GM23248 (cell line): ENCODE measurements at regions not wholly inside any gene's neighbourhood (a gene's known extent, or its start where the extent isn't known, plus 50 kb on each side); places are given as distances from the start of the nearest gene placed in this dataset.

Source experiments
- EZH2 ChIP-seq: fragments of 200-600 bp; sonication (generic); IDR thresholded peaks from 2 replicates; pipeline ENCODE4 v1.6.1; 2018; ENCODE audit warnings: antibody characterized with exemption, mild to moderate bottlenecking; ENCODE audit not compliant: insufficient read depth, poor library complexity, severe bottlenecking
- EZH2phosphoT487 ChIP-seq: fragments of 200-600 bp; sonication (generic); IDR thresholded peaks from 2 replicates; pipeline ENCODE4 v1.6.1; 2018; ENCODE audit warnings: antibody characterized with exemption, moderate library complexity, mild to moderate bottlenecking, low read depth; ENCODE audit not compliant: insufficient read depth

DNA sequence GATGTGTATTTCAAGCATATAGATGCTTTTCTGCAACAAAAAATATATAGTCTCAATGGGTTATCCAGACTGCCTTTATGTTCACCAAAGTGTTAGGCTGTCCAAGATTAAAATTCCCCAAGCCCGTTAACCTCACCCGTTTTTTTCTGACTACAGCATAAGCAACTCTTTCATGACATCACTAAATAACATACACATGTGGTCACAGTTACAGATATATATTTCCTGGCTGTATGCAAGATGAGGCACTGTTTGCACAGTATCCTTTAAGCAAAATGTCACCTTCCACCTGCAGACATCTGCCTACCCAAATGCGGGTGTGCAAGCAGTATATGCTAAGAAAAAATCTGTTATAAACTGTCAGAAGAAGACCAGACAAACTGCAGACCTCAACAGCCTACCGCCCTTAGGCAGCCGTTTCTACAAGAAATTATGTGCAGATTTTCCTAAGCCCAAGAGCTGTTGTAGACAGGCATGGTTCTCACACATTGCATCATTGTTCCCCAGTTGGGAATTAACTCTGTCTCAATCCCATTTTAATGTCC lies 183.1 kb upstream of the MXRA5 start:
- TF ChIP-seq EZH2phosphoT487: no peak
- no peak for TF ChIP-seq EZH2
